Left renal pelvis (tissue), 4 donors: ENCODE measurements at regions not wholly inside any gene's neighbourhood (a gene's known extent, or its start where the extent isn't known, plus 50 kb on each side); places are given as distances from the start of the nearest gene placed in this dataset.
"Not testable (repeated sequence)": the region's sequence is repeated elsewhere in the genome, so short reads cannot be mapped to it uniquely, and the experiment has no call there.

ENCODE experiments used
- DNase-seq, 4 donors: peaks; one replicate each; pipeline ENCODE4 v3.0.0-alpha.2; 2013; ENCODE audit warnings: low read depth in 4 of 4, low spot score in 3 of 4

DNA sequence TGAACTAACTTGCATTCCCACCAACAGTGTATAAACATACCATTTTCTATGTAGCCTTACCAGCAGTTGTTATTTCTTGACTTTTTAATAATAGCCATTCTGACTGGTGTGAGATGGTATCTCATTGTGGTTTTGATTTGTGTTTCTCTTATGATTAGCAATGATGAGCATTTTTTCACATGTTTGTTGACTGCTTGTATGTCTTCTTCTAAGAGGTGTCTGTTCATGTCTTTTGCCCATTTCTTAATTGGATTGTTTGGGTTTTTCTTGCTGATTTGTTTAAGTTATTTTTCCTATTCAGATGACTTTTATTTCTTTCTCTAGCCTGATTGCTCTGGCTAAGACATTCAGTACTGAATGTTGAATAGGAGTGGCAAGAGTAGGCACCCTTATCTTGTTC, 230.3 kb downstream of the DAD1 start:
- DNase-seq = no peak

DNA sequence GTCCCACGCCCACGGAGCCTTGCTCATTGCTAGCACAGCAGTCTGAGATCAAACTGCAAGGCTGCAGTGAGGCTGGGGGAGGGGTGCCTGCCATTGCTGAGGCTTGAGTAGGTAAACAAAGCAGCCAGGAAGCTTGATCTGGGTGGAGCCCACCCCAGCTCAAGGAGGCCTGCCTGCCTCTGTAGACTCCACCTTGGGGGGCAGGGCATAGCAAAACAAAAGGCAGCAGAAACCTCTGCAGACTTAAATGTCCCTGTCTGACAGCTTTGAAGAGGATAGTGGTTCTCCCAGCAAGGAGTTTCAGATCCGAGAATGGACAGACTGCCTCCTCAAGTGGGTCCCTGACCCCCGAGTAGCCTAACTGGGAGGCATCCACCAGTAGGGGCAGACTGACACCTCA, 239.7 kb downstream of the DAD1 start:
- DNase-seq = not testable (repeated sequence)

DNA sequence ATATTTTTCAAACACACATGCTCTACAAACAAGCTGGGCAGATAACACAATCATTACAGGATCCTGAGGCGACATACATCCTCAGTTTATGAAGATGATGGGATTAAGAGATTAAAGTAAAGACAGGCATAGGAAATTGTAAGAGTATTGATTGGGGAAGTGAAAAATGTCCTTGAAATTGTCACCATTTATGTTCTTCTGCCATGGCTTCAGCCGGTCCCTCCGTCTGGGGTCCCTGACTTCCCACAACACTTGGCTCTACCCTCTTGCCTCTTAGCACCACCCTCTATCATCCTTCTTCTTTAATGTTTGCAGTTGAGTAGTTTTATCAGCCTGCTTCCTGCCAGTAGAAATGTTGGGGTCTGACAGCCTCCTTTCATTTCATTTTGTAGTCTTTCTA, 244.4 kb downstream of the DAD1 start:
- DNase-seq = no peak

DNA sequence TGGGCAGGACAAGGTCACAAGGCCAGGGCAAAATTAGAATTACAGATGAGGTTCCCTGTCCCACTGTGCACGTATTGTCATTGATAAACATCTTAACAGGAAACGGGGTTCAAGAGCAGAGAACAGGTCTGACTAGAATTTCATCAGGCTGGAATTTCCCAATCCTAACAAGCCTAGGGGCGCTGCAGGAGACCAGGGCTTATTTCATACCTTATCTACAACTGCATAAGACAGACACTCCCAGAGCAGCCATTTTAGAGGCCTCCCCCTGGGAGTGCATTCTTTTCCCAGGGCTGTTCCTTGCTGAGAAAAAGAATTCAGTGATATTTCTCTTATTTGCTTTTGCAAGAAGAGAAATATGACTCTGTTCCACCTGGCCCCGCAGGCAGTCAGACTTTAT, 244.8 kb downstream of the DAD1 start:
- not testable (repeated sequence) for DNase-seq

DNA sequence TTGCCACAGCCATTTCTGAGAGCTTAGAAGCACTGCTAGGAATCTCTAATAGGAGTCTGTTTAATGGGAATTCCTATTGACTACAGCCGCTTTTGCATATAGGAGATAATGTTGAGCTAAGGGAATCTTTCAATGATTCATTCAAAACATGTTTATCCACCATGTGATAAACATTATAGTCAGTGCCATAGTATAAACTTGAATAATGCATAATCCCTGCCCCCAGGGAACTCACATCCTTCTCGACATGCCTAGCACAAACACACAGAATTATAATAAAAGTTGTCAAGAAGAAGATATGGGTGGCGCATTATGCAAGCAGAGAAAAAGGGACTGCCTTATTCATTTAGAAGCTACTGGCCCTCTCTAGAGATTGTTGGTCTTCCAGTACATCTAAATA, 248.0 kb downstream of the DAD1 start:
- DNase-seq = no peak

DNA sequence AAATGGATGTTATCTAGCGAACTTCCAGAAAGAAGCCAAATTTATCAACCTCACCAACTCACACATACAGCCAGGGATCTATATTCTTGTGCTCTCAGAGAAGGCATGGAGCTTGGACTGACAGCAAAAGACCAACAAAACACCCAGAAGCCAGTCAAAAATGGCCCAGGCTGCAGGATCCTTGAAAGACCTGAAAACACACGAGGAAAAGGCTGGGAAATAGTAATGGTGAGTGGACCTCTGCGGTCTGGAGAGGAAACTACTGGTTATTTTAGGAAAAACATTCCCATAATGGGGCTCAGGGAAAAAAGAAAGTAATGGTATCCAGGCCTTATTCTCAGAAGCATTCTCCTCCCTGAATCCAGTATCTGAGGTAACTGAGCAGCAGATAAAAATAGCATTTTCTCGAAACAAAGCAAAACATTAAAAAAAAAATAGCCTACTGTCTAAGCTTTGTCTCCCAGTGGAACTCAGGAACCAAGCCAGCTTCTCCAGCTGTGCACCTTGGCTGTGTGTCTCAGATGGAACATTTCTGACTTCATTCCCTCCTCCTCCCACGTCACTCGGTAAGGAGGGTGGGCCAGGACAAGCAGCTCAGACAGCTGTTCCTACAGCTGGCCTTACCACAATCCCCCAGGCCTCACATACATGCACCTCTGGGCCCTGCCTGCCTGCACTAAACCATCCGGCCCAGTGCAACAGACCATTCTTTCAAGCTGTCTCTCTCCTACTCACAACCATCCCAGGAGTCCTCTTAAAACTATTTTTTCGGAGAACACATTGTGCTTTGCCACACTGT, 249.9 kb downstream of the DAD1 start:
- DNase-seq = peak in 1 of 4 donors; percentile 48

DNA sequence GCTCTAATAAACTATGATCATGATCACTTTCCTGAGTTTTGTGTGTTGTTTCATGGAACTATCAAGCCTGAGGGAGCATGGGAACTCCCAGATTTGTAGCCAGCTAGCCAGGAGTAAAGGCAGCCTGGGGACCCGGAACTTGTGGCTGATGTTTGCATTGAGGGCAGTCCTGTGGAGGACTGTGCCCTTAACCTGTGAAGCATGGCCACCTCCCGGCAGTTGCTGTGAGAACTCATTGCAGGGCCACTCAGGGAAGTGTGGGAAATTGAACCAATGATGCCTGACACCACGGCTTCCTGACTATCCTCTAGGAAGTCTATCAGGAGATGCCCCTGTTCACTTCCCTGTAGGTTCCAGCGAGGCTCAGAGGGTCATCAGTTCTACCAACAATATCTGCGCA, 250.6 kb downstream of the DAD1 start:
- no peak for DNase-seq

DNA sequence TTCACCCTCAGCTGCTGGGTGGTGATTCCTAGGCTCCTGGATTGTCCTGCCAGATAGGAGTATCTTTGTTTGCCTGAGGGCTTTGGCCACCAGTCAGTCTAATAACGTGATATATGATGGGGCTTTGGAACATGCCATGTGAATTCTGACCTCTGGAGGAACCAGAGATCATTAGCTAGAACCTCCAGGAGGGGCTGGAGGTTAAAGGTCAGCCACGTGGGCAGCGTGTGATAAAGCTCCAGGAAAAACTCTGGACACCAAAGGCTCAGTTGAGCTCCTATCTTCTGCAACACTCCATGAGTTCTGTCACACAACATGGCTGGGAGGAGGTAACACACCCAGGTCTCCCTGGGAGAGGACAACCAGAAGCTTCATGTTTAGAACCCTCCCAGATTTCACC, 251.1 kb downstream of the DAD1 start:
- no peak for DNase-seq

DNA sequence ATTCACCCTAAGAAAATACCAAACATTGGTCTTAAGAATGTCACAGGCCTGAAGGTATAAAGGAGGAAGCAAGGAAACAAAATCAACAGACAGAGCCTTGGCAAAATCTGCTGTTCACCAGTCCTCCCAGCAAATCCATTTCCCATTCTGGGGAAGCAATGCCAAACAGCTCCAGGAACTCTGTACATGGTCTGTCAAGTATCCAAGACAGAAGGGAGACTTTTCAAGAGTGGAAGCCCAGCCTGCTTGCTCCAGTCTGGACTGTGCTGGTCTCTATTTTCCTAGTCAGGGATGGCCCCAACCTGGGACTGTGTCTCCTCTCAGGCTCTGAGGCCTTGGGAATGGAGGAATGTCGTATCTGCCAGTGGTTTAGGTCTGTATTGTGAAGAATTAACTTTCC, 251.5 kb downstream of the DAD1 start:
- DNase-seq = no peak

DNA sequence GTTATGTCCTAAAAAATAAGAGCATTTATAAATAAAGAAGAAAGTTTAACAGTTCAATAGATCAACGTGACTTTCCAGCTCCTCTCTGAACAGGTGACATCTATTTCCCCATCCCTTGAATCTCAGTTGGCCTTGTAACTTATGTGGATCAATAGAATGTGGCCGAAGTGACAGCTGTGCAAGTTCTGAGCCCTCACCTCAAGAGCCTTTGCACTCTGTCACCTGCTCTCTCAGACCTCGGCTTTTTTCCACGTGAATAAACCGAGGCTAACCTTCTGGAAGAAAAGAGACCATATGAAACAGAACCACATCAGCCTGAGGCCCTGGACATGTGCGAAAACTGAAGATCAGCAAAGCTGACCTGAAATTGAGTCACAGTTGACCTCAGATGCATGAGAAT, 253.0 kb downstream of the DAD1 start:
- DNase-seq = no peak

DNA sequence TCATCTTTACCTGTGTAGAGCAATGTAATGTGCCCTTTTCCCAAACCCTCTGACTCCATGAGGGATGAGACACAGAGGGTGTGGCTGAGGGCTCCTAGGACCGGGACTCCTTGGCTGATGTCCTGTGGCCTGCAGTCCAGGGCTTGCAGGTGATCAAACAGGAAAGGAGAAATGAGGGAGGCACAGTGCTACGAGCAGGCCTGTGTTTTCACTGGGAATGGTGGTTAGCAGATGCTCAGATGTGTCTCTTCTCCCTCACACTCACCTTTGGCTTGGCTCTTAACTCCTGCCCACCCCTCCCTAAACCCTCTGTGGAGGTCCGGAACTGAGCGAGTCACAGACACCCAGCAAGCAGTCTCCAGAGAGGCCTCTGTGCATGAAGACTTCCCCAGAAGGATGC, 254.4 kb downstream of the DAD1 start:
- DNase-seq = no peak

DNA sequence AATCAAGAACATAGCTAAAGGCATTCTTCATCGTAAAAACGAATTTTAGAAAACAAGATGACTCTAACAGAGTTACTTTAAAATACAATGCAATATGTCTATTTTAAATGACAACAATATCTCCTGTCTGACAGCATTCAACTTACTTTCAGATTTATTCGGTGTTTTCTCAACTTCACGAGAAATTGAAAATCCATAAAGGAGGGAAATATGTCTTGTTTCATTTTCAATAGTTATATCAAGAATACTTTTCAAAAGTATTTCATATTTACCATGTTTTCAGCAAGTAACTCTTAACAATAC, 254.8 kb downstream of the DAD1 start:
- DNase-seq = no peak

DNA sequence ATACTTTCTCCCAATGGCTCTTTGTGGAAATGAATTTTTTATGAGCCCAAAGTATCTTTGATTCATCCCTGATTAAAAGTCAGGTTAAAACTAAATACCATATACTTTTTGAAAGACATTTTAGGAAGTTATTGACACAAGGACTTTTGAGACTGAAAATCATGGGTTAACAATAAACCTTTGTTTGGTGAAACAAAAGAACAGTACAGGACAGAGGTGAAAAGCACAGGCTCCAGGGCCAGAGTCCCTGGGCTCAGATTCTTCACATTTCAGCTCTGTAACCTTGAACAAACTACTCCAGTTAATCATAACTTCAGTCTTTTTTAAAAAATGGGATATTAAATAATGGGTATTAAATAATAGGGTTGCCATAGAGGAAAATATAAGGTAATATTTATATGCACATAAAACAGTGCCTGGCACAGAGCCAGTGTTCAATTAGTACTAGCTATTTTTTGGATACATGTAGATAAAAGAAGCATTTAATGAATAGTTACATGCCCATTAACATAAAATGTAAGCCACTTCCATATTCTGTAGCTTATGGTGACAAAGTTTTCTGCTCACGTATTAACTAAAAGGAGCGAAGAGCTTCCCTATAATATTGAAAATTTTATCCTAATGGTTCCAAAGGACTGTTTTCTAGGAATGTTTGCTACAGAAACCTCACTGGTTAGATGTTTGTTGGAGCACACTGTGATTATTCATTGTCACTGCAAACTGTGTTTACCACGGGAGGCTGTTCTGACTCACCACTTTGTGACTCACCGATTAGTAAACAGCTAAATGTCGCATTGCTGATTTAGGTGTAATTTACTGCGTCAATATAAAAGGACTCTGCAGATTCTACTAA, 255.4 kb downstream of the DAD1 start:
- DNase-seq = no peak

DNA sequence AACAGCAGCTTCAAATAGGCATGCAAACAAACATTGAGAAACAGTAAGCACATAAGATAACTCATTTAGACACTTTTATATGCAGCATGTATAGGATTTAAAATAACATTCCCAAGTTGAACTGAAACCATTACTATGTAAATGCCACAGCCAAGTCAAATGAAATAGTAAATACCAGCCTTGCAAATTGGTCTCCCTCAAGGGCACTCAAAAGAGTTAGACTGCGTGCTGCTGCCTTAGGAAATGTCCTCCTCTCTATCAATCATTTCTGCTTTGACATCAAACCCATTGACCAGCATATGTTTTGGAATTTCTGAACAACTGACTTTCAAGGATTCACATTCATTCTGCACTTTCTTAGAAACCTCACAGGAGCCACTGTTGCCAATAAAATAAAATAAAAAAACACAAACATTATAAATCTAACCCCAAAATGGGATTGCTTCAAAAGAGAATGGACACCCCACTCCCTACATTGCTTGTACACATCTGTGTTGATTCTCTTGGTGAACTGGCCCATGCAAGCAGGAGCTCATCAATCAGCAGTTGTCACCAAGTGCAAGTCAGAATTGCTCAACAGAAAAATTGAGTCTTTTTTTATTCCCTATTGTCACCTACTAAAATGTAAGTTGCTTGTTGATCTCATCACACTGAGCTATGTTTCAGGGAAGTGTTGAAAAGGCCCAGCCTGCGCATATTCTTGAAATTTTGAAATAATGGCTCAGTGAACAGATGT, 256.2 kb downstream of the DAD1 start:
- no peak for DNase-seq

DNA sequence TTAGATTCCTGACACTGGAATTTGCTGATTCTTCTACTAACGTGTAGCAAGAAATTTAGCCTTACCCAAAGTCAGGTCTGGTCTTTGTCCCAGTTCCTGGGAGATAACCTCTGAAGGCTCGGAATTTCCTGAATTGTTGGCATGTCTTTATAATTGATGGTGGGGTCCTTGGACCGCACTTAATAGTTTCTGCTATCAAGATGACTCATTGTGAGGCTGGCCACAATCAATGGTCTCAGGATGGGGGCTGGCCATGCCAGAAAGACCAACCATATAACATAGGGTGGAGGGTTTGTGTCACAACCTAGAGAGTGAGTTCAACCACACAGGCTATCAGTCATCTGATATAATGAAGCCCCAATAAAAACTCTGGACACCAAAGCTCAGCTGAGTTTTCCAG, 259.7 kb downstream of the DAD1 start:
- DNase-seq = no peak

DNA sequence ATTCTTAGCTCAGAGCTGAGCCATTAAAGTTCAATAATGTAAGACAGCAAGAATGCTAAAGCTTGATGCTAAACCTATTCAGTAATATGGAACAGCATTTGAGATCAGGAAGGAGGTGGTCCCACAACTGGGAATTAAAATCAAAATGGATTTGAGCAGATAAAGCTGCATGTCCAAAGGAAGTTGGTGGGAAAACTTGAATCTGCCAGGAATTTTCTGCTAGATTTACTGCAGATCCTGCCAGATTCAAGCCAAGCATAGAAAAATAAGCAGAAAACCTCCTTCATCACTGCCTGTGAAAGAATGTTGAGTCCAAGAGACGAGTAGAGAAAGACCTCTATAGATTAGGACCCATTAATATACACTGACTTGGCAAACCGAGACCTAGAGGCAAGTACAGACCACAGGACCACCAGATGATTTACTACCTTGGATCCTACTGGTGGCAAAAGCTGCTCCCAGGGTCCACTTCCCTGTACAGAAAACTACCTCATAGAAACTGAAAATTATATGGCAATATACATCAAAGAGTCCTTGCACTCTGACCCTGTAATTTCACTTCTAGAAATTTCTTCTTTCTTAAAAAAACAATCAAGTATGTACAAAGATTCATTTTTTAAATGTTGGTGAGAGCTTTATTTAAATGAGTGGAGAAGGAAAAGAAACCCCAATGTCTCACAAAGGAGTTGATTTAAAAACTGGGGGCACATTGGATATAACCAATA, 263.2 kb downstream of the DAD1 start:
- DNase-seq = no peak

DNA sequence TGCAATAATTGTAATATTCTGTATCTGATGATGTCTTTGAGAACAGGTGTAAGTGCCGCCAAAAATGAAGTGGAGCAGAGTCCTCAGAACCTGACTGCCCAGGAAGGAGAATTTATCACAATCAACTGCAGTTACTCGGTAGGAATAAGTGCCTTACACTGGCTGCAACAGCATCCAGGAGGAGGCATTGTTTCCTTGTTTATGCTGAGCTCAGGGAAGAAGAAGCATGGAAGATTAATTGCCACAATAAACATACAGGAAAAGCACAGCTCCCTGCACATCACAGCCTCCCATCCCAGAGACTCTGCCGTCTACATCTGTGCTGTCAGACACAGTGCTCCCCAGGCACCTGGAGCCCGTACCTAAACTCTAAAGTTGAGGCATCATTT, 268.7 kb downstream of the DAD1 start:
- DNase-seq = no peak

DNA sequence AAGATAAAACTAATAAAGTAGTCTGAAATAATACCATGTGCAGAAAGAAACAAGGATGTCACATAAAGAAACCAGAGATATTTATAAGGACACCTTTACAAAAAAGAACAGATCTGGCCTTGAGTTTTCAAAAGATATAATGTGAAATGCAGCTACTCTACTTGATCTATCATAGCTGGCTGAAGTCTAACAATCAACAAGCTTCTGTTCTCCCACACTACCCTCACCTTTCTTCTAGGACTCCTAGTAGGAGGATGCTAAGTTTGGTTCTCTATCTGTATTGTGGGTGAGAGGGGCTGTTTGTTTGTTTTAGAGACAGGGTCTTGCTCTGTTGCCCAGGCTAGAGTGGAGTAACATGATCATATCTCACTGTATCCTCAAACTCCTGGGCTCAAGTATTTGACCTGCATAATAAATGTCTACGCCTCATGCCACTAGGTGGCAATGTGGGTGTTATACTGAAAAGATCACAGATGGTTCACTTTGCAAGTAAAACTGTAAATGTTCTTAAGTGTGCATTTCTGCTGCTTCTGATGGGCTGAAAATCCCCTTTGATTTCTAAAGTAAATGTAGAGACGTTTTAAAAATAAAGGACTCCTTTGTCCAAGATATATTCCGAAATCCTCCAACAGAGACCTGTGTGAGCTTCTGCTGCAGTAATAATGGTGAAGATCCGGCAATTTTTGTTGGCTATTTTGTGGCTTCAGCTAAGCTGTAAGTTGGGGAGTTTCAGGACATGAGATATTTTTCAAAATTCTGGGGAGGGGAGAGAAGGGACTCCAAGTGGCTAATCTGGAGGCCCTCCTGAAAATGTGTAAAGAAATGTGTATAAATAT, 269.3 kb downstream of the DAD1 start:
- peak in 1 of 4 donors; percentile 52 for DNase-seq

DNA sequence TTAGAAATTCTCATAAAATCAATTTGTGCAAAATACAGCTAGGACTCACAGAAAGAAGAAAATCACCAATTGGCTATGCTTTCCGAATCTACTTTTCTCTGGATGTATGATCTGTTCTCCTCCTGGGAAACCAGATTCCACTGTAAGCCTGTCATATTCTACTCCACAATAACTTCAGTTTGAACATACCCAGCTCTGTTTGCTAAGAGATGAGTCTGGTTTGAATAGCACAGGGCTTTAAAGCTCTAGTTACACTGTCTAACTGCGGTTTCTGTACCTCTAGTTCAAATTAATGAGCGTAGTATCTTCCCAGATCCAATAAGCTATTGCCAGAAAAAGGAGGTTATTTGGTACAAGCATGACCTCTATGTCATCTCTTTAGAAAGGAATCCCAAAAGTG, 270.1 kb downstream of the DAD1 start:
- no peak for DNase-seq

DNA sequence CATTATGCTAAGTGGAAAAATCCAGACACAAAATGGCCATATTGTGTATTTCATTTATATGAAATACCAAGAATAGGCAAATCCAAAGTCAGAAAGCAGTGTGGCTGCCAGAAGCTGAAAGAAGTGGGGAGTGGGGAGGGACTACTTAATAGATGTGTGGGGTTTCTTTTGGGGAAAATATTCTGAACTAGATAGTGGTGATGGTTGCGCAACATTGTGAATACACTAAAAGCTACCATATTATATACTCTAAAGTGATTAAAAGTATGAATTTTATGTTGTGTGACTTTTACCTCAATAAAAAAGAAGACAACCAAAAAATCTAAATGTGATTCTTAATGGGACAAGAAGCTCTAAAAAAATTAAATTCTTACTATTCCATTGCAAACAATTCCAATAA, 272.6 kb downstream of the DAD1 start:
- no peak for DNase-seq
